HG03060 (cell line): ENCODE measurements at regions not wholly inside any gene's neighbourhood (a gene's known extent, or its start where the extent isn't known, plus 50 kb on each side); places are given as distances from the start of the nearest gene placed in this dataset.

Experiments used
- ATAC-seq: cut with Tn5 transposase; IDR thresholded peaks from one replicate; pipeline ENCODE4 v1.9.1; 2021; ENCODE audit warnings: low read depth, moderate number of reproducible peaks; ENCODE audit not compliant: unreplicated experiment

DNA sequence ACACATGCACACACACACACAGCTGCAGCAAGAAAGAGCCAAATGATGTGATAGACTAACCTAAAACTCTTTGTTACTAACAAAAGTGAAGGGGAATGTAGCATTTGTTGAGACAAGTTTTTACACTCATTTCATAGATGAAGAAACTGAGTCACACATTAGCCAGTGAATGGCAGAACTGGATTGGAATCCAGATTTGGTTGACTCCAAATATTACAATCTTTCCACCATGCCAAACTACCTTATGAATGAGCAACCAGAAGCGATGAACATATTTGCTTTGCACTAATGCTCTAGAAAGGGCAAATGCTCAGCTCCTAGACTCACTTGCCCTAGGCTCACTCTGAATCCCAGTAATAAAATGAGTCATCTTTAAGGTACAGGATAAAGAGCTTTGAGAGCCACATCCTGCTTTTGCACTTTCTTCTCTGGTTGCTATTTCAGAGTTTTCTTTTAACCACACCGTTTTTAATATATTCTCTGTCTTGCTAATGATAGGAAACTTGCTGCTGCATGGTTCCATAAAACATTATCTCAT, 111.9 kb downstream of the GPAM start:
- no peak for ATAC-seq

DNA sequence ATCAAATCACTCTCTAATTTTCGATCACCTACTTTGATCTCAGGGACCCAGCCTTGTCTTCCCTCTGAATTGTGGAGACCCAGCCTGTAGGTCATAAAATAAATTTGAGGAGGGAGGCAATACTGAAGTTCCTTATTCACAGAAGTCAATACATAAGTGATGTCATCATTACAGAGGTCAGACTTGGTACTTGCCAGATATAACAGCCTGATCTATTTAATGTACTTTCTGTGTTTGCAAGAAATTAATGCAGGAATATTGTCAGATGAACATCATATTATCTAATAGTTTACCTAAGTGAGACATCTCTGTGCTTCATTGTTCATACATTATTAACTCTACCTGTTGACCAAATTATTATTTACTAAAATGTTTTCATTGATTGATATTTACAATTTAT, 105.6 kb downstream of the GPAM start:
- no peak for ATAC-seq

- ATAC-seq, result no peak
Observed at GRCh38 chr10:112080231-112080630, 103.3 kb downstream of the GPAM start.

- no peak for ATAC-seq
Observed at GRCh38 chr10:112082120-112082519, 101.4 kb downstream of the GPAM start.

GRCh38 chr10:112083472-112083871, 100.1 kb downstream of the GPAM start:
- no peak for ATAC-seq

DNA sequence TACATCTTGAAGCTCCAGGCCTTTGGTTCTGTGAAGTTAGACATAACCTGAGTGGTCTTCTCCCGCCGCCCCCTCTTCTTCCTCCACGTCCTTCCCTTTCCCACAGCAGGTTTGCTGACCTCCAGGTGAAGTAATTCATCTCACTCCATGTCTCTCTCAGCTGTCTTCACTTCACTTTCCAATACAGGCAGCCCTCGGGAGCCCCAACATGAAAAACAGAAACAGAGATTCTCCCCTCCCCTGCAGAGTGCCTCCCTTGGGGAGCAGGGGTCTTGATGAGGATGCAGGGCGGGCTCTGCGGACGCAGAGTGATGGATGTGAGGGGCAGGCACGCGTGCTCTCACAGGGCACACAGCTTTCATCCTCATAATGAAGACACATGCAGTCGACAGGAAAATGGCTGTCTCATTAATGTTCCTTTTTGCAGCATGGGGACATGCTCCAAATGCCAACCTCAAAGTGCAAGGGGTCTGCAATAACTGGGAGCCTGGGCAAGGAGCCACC, 95.6 kb downstream of the GPAM start:
- ATAC-seq, result no peak

- no peak for ATAC-seq
Observed at GRCh38 chr10:112091703-112092102, 91.9 kb downstream of the GPAM start.

GRCh38 chr10:112092519-112092918, 91.0 kb downstream of the GPAM start:
- ATAC-seq, result no peak

DNA sequence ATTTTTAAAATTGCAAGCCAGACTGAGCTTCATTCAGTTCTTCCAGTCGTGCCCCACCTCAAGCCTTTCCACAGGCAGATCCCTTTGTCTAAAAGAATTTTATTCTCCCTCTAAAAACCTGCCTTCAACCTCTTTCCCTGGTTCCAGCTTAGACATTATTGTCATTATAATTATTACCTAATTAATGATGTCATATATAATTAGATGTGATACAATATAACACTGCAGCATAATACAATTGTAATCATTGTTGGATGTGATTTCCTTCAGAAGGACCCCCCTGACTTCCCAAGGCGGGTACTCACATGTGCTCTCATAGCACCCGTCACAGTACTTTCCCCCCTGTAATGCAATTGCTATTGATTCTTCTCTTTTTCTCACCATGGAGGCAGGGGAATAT, 88.6 kb downstream of the GPAM start:
- ATAC-seq, result no peak

DNA sequence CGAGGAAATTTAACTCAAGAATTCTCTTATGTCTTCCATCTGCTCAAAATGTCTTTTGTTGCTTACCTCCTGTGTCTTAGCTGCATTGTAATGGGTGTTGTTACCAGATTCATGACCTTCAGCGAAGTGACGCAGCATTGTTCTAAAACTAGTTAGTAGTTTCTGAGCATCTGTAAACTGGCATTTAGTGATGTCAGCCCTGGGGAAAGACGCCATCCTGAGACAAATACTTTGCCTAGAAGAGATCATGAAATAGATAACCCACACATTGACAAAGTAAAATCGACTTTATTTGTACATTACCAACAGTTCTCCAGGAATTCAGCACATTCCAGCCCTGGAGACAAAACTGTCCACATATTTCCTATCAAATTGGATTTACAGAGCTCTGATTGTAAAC, 87.8 kb downstream of the GPAM start:
- ATAC-seq, result no peak

DNA sequence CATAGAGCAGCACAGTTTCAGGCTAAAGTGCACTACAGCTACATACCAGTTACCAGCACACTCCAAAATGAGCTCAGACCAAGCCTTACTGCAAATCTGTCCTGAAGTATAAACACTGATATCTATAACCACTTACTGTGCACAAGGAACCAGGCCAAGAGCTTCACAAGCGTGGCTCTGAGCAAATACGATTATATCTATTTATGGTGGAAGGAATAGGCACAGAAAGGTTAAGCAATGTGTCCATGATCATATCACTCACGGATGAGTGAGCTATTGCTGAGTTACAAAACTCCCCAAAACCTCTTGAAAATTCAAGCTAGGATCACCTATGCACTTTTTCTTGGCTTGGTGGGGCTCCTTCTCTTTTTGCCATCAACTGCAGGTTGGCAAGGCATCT, 84.9 kb downstream of the GPAM start:
- no peak for ATAC-seq
